ENCODE measurements at regions not wholly inside any gene's neighbourhood (a gene's known extent, or its start where the extent isn't known, plus 50 kb on each side); places are given as distances from the start of the nearest gene placed in this dataset.

DNA sequence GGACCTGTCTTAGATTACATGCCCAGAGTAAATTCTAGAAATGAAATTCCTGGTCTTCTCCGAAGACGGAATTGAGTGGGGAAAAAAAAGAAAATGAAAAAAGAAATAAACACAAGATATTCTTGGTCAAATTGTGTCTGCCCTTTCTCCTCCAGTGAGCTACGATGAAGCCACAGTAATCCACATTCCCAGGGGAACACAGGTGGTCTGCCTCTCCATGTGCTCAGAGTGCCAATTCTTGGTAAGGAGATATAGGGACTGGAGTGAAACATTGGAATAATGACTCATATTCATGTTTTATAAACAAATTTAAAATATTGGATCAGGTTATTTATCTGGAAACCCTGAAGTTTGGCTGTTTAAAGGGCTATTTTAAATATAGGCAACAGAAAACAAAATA is 54.2 kb upstream of the MGST2 start:
- no peak for DNase-seq

DNA sequence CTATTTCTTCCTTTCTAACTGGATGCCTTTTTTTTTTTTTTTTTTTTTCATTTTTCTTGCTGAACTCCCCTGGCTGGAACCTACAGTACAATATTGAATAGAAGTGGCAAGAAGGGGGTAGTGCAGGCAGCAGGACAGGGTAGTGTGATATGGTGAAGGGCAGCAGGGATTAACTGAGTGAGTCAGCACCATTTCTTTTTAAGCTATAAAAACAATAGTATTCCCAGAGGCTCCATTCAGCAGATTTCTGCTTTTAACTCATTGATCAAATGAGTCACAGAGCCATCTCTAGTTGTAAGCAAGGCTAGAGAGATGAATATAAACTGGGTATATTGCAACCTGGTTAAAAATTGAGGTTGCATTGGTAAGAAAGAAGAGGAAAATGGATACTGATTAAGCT is 53.6 kb upstream of the SETD7 start:
- no peak for DNase-seq

DNA sequence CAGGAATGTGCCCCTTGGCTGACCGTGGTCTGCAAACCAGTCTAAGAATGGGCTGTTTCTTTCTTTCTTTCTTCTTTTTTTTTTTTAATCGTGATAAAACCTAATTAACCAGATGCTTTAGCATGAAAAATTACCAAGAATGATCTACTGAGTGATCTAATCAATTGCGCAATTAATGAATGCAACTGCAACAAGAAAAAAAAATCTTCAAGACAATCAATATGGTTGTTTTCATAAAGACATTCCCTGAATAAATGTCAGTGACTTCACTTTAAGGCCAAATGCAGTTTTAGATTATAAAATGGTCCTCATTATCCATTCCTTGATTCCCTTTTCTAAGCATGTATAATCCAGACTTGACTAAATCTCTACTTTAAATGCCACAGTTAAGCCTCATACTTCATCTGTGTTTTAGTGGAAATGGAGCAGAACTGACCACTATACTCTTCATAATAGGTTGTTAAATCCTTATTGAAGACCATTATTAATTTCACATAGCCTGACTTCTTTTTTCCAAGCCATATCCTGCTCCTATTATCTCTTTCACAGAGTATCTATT is 51.6 kb upstream of the SETD7 start:
- DNase-seq, result no peak

DNA sequence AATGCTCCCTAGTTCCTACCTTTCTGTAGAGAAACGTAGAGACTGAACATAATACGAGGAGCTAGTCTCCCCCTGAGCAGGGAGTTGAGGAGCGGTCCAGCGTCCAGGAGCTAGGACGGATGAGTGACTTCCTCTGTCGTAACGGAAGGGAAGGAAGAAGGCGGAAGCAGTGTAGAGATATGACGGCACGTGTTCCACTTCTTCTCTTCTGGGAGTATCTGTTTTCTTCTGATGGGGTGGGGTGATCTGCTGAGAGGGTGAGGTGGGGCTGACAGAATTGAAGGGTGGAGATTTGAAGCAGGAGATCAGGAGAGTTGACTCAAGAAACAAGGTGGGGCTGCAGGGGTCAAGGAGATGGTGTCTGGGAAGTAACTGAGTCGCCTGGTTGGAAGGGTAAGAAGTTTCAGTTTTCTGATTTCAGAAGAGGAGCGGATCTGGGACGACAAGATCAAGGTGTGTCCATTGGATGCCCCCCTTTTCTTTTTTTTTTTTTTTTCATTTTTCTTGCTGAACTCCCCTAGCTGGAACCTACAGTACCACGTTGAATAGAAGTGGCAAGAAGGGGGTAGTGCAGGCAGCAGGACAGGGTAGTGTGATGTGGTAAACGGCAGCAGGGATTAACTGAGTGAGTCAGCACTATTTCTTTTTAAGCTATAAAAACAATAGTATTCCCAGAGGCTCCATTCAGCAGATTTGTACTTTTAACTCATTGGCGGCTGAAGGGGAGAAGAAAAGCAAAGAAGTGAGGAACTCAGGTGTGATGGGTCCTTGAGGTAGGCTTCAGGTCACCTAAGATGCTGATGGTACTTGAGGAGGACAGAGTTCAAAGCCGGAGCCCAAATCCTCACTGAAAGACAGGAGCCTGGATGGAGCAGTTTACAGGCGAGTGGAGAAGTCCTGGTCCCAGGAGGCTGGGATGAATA is 50.8 kb upstream of the SETD7 start:
- DNase-seq, result peak; percentile 61 to 69

DNA sequence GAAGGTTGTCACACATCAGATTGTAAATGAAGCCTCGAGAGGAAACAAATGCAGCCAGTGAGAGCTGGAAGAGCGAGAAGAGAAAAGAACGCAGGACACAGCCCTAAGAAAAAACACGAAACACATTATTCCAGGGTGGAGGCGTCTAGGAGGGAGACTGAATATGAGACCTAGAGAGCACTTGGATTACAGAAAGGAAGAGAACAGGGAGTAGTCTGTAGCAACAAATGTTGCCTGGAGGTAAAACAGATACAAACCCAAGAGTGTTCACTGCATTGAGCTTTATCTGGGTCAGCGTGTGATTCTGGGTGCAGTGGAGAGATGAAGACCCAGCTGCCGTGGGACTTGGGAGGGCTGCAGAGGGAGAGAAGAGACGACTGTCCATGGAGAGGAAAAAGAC is 50.1 kb upstream of the SETD7 start:
- no peak for DNase-seq
